Astrocyte (in vitro differentiated cells and primary cell): ENCODE measurements at regions not wholly inside any gene's neighbourhood (a gene's known extent, or its start where the extent isn't known, plus 50 kb on each side); places are given as distances from the start of the nearest gene placed in this dataset.

Source experiments
- DNase-seq: peaks from one replicate; pipeline ENCODE4 v3.0.0-alpha.2; 2010; ENCODE audit warnings: low read depth
- FAIRE-seq: peaks from 2 replicates; lab custom pipeline; 2011; peaks lifted over from hg19 to GRCh38; lab: Jason Lieb, UNC
- H2AFZ ChIP-seq: 2 replicates; pipeline ENCODE4 v1.6.0; 2012; ENCODE audit warnings: low read depth, low read length, inconsistent platforms
- H3K27ac ChIP-seq: 2 replicates; pipeline ENCODE4 v1.5.1; 2011; ENCODE audit warnings: low read depth, low read length, inconsistent platforms
- H3K27me3 ChIP-seq: 2 replicates; pipeline ENCODE4 v1.6.0; 2011; ENCODE audit warnings: low read length, inconsistent platforms; ENCODE audit not compliant: insufficient read depth
- H3K36me3 ChIP-seq: 2 replicates; pipeline ENCODE4 v1.5.1; 2011; ENCODE audit warnings: low read length, inconsistent platforms; ENCODE audit not compliant: insufficient read depth
- H3K4me1 ChIP-seq: 2 replicates; pipeline ENCODE4 v1.5.1; 2011; ENCODE audit warnings: low read length, inconsistent platforms; ENCODE audit not compliant: insufficient read depth
- H3K4me2 ChIP-seq: 2 replicates; pipeline ENCODE4 v1.6.0; 2012; ENCODE audit warnings: low read length, inconsistent platforms
- H3K4me3 ChIP-seq: 2 replicates; pipeline ENCODE4 v1.5.1; 2011; ENCODE audit warnings: low read depth, mild to moderate bottlenecking, low read length, inconsistent platforms; ENCODE audit not compliant: insufficient read depth
- H3K79me2 ChIP-seq: 2 replicates; pipeline ENCODE4 v1.6.0; 2012; ENCODE audit warnings: mild to moderate bottlenecking, low read length, inconsistent platforms; ENCODE audit not compliant: insufficient read depth
- H3K9ac ChIP-seq: 2 replicates; pipeline ENCODE4 v1.6.0; 2012; ENCODE audit warnings: mild to moderate bottlenecking, low read length, inconsistent platforms
- H3K9me3 ChIP-seq: 2 replicates; pipeline ENCODE4 v1.5.1; 2012; ENCODE audit warnings: low read depth, mild to moderate bottlenecking, low read length, inconsistent platforms; ENCODE audit not compliant: insufficient read depth
- H4K20me1 ChIP-seq: 2 replicates; pipeline ENCODE4 v1.6.0; 2012; ENCODE audit warnings: low read length, inconsistent platforms; ENCODE audit not compliant: insufficient read depth
- H3K27ac Mint-ChIP-seq: one replicate; pipeline ENCODE4 v1.8.0; 2021; ENCODE audit warnings: mild to moderate bottlenecking, mixed read lengths; ENCODE audit not compliant: unreplicated experiment
- H3K27me3 Mint-ChIP-seq: one replicate; pipeline ENCODE4 v1.8.0; 2021; ENCODE audit warnings: low read depth, mixed read lengths; ENCODE audit not compliant: unreplicated experiment
- H3K36me3 Mint-ChIP-seq: one replicate; pipeline ENCODE4 v1.8.0; 2021; ENCODE audit warnings: low read depth, mixed read lengths; ENCODE audit not compliant: unreplicated experiment
- H3K4me1 Mint-ChIP-seq: one replicate; pipeline ENCODE4 v1.8.0; 2021; ENCODE audit warnings: low read depth, mixed read lengths; ENCODE audit not compliant: unreplicated experiment
- H3K4me3 Mint-ChIP-seq: one replicate; pipeline ENCODE4 v1.8.0; 2021; ENCODE audit warnings: mild to moderate bottlenecking, moderate library complexity, mixed read lengths; ENCODE audit not compliant: unreplicated experiment
- H3K9me3 Mint-ChIP-seq: one replicate; pipeline ENCODE4 v1.8.0; 2021; ENCODE audit warnings: mild to moderate bottlenecking, mixed read lengths; ENCODE audit not compliant: unreplicated experiment
- EZH2 ChIP-seq: IDR thresholded peaks from 2 replicates; pipeline ENCODE4 v1.6.1; 2012; ENCODE audit warnings: mild to moderate bottlenecking, low read length, inconsistent platforms; ENCODE audit not compliant: insufficient read depth
- TF ChIP-seq, protein P1 (sequence below): IDR thresholded peaks from 2 replicates; pipeline ENCODE4 v1.5.1; 2011; ENCODE audit warnings: low read depth, mild to moderate bottlenecking, inconsistent platforms, low read length, moderate library complexity; ENCODE audit not compliant: insufficient read depth

DNA sequence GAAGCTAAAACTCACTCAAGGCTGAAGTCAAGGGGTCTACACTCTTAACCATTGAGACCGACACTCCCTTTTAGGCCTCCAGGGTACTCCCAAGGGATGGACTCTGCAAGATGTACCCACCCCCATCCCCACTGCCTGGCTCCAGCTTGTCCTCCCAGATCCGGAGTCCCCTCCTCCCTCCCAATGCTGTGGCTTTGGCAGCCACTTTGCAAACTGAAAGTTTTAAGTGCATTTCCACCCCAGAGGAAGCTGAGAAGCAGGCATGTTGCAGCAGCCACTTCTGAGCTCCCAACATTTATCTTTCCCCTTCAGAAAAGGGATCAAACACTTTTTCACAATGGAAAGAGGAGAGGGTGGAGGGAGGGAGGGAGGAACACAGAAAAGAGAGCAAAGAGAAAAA, 115.2 kb downstream of the COPRS start:
- no peaks in the 10 kb centered on the region for H3K36me3 ChIP-seq
- no peak overlapping the region for H3K4me3 ChIP-seq
- no peak overlapping the region for H3K9ac ChIP-seq
- no peaks in the 10 kb centered on the region for H3K9me3 Mint-ChIP-seq
- no peaks in the 10 kb centered on the region for H3K27me3 ChIP-seq
- H3K36me3 Mint-ChIP-seq: no peaks in the 10 kb centered on the region
- no peak for FAIRE-seq
- DNase-seq: peak; percentile 42
- H3K9me3 ChIP-seq: no peaks in the 10 kb centered on the region
- H2AFZ ChIP-seq: peak overlapping the region; percentile 35
- peaks cover 11% of the 10 kb centered on the region for H3K27me3 Mint-ChIP-seq
- peak overlapping the region; percentile 16 for H3K4me2 ChIP-seq
- H3K4me1 Mint-ChIP-seq: peaks cover 26% of the 10 kb centered on the region
- H3K4me1 ChIP-seq: peaks cover 35% of the 10 kb centered on the region
- TF ChIP-seq, protein P1, sequence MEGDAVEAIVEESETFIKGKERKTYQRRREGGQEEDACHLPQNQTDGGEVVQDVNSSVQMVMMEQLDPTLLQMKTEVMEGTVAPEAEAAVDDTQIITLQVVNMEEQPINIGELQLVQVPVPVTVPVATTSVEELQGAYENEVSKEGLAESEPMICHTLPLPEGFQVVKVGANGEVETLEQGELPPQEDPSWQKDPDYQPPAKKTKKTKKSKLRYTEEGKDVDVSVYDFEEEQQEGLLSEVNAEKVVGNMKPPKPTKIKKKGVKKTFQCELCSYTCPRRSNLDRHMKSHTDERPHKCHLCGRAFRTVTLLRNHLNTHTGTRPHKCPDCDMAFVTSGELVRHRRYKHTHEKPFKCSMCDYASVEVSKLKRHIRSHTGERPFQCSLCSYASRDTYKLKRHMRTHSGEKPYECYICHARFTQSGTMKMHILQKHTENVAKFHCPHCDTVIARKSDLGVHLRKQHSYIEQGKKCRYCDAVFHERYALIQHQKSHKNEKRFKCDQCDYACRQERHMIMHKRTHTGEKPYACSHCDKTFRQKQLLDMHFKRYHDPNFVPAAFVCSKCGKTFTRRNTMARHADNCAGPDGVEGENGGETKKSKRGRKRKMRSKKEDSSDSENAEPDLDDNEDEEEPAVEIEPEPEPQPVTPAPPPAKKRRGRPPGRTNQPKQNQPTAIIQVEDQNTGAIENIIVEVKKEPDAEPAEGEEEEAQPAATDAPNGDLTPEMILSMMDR: no peak
- no peak for TF ChIP-seq EZH2
- no peaks in the 10 kb centered on the region for H3K79me2 ChIP-seq
- no peak overlapping the region for H3K27ac ChIP-seq
- no peak overlapping the region for H3K27ac Mint-ChIP-seq
- H4K20me1 ChIP-seq: no peaks in the 10 kb centered on the region
- H3K4me3 Mint-ChIP-seq: no peak overlapping the region

DNA sequence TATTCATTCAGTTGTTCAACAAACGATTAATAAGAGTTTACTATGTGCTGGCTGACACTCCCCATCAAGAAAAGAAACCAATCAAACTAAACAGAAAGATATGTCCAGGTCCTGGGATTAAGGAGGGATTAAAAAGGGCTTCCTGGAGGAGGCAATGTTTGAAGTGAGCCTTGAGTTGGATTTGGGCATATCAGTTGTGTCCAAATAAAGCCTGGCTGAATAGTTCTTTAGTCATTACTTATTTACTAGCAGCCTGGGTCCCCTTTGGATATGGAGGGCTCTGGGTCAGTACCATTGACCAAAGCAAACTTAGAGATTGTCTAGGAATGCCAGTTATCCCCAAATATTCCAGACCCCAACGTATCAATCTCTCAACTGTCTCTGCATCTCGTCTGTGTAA, 117.7 kb downstream of the COPRS start:
- DNase-seq (no peak), FAIRE-seq (no peak)
- Histone ChIP-seq H3K4me2 (peak overlapping the region; percentile 58), H2AFZ (no peak overlapping the region), H3K36me3 (no peaks in the 10 kb centered on the region), H3K4me1 (peaks cover 35% of the 10 kb centered on the region), H3K9me3 (no peaks in the 10 kb centered on the region), H3K4me3 (no peak overlapping the region), H3K27me3 (no peaks in the 10 kb centered on the region), H3K79me2 (no peaks in the 10 kb centered on the region), H3K27ac (no peak overlapping the region), H3K9ac (no peak overlapping the region), H4K20me1 (no peaks in the 10 kb centered on the region)
- no peak for TF ChIP-seq EZH2
- TF ChIP-seq, protein P1: no peak
- H3K4me3 Mint-ChIP-seq: no peak overlapping the region
- no peak overlapping the region for H3K27ac Mint-ChIP-seq
- peaks cover 9% of the 10 kb centered on the region for H3K27me3 Mint-ChIP-seq
- H3K4me1 Mint-ChIP-seq: peaks cover 26% of the 10 kb centered on the region
- H3K36me3 Mint-ChIP-seq: no peaks in the 10 kb centered on the region
- peaks cover 4% of the 10 kb centered on the region for H3K9me3 Mint-ChIP-seq

DNA sequence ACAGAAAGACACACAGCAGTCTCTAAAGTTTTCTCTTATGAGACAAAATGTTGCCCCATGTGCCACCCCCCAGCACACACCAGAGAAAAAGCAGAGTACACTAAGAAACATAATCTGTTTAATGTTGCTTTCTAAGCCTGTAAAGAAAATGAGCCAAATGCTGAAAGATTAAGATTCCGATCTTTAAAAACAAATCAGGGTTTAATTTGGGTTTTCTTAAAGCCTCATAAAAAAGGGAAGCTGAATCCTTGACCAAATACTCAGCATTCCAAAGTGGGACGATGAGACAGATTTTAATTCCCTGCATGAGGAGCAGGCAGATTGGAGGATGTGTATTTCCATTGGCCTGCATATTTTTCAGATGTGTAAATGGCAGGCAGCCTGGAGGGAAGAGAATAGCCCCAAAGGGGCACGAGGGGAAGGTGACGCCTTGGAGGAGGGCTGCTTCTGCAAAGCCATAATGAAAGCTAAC, 118.4 kb downstream of the COPRS start:
- Mint-ChIP-seq H3K27me3 (peaks cover 7% of the 10 kb centered on the region), H3K4me1 (peaks cover 26% of the 10 kb centered on the region), H3K4me3 (no peak overlapping the region), H3K36me3 (no peaks in the 10 kb centered on the region), H3K27ac (no peak overlapping the region), H3K9me3 (peaks cover 4% of the 10 kb centered on the region)
- Histone ChIP-seq H3K79me2 (no peaks in the 10 kb centered on the region), H3K4me2 (peak overlapping the region; percentile 58), H3K4me1 (peaks cover 35% of the 10 kb centered on the region), H2AFZ (no peak overlapping the region), H3K27me3 (no peaks in the 10 kb centered on the region), H3K9ac (peak overlapping the region; percentile 21), H3K4me3 (no peak overlapping the region), H3K36me3 (no peaks in the 10 kb centered on the region), H3K9me3 (no peaks in the 10 kb centered on the region), H3K27ac (peak overlapping the region; percentile 75), H4K20me1 (no peaks in the 10 kb centered on the region)
- FAIRE-seq (peak; percentile 95), DNase-seq (peak; percentile 86)
- TF ChIP-seq EZH2: no peak
- TF ChIP-seq, protein P1: no peak
